HFFc6 (cell line): ENCODE measurements at regions not wholly inside any gene's neighbourhood (a gene's known extent, or its start where the extent isn't known, plus 50 kb on each side); places are given as distances from the start of the nearest gene placed in this dataset.

Experiments
- DNase-seq: peaks from one replicate; pipeline ENCODE4 v3.0.0-alpha.2; 2018
- H3K27ac Mint-ChIP-seq: 2 replicates; pipeline ENCODE4 v1.8.0; 2020; ENCODE audit warnings: mild to moderate bottlenecking, mixed read lengths
- H3K27me3 Mint-ChIP-seq: 2 replicates; pipeline ENCODE4 v1.8.0; 2021; ENCODE audit warnings: mild to moderate bottlenecking, moderate library complexity, mixed read lengths; ENCODE audit not compliant: insufficient read depth
- H3K36me3 Mint-ChIP-seq: 2 replicates; pipeline ENCODE4 v1.8.0; 2021; ENCODE audit warnings: low read depth, mixed read lengths
- H3K4me1 Mint-ChIP-seq: 2 replicates; pipeline ENCODE4 v1.8.0; 2020; ENCODE audit warnings: low read depth, mixed read lengths
- H3K4me3 Mint-ChIP-seq: 2 replicates; pipeline ENCODE4 v1.8.0; 2020; ENCODE audit warnings: mild to moderate bottlenecking, moderate library complexity, mixed read lengths
- H3K9me3 Mint-ChIP-seq: 2 replicates; pipeline ENCODE4 v1.8.0; 2020; ENCODE audit warnings: mild to moderate bottlenecking, mixed read lengths
- TF ChIP-seq, protein P1 (sequence below): fragments of 200-600 bp; sonication (generic); IDR thresholded peaks from 2 replicates; pipeline ENCODE4 v1.5.0; 2021; ENCODE audit warnings: antibody characterized with exemption, mild to moderate bottlenecking

DNA sequence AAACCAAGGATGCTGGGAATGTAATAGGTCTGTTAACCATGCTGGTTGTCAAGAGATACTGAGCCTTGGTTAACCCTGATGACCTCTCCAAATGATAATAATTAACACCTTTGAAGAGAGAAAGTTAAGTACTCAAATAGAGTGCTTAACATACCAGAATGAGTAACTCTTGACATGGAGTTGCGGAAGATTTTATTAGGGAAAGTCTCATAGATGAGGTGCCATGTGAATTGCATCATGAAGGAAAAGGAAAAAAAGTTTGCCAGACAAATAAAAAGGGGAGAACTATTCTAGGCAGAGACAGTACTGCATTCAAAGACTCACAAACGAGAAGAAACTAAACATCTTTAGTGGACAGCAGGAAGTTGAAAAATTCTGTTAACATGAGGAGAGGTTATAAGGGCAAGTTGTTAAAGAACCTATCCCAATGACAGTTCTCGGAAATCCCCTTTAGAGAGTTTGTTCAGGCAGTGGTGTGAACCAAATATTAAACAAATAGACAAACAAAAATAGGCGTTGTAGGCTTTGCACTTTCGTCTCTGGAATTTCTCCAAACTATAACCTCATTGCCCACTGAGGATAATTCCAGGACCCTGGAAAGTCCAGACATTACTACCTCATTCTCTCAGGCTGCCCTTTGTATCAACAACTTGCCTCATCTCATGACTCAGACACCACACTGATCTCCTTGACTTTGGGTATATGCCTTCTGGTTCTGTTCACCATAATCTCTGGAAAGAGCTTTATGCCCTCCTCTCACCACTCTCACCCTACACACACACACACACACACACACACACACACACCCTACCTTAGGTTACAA lies 435.0 kb downstream of the GXYLT1 start:
- no peak overlapping the region for H3K27ac Mint-ChIP-seq
- no peak overlapping the region for H3K4me3 Mint-ChIP-seq

DNA sequence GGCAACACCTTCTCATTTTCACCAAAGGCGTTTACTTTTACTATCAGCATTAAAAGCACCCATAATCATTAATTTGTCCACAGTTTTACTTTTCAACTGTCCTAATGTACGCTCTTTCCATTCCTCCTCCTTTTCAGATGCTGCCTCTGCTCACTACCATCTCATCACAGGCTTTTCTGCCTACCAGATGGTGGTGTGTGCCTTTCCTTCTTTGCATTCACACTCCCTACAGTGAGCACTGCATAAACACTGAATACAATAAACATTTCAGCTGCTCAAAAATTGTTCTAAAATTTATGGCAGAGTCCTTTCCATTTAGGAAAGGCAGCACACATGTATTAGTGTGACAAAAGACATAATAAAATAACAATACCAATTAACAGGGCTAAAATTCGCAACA lies 435.7 kb downstream of the GXYLT1 start:
- H3K4me1 Mint-ChIP-seq = no peaks in the 10 kb centered on the region
- H3K36me3 Mint-ChIP-seq = peaks cover 7% of the 10 kb centered on the region; the same call in 1 of the 2 replicates
- peaks cover 15% of the 10 kb centered on the region for H3K9me3 Mint-ChIP-seq
- DNase-seq = no peak
- no peak overlapping the region for H3K27ac Mint-ChIP-seq
- TF ChIP-seq, protein P1, sequence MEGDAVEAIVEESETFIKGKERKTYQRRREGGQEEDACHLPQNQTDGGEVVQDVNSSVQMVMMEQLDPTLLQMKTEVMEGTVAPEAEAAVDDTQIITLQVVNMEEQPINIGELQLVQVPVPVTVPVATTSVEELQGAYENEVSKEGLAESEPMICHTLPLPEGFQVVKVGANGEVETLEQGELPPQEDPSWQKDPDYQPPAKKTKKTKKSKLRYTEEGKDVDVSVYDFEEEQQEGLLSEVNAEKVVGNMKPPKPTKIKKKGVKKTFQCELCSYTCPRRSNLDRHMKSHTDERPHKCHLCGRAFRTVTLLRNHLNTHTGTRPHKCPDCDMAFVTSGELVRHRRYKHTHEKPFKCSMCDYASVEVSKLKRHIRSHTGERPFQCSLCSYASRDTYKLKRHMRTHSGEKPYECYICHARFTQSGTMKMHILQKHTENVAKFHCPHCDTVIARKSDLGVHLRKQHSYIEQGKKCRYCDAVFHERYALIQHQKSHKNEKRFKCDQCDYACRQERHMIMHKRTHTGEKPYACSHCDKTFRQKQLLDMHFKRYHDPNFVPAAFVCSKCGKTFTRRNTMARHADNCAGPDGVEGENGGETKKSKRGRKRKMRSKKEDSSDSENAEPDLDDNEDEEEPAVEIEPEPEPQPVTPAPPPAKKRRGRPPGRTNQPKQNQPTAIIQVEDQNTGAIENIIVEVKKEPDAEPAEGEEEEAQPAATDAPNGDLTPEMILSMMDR = no peak
- no peaks in the 10 kb centered on the region; the same call in 1 of the 2 replicates for H3K27me3 Mint-ChIP-seq
- no peak overlapping the region for H3K4me3 Mint-ChIP-seq

More for the DNA sequence above, 435.0 kb downstream of the GXYLT1 start:
- H3K4me1 Mint-ChIP-seq = no peaks in the 10 kb centered on the region
- peaks cover 7% of the 10 kb centered on the region; the same call in 1 of the 2 replicates for H3K36me3 Mint-ChIP-seq
- H3K27me3 Mint-ChIP-seq = no peaks in the 10 kb centered on the region; the same call in 1 of the 2 replicates
- DNase-seq = no peak
- TF ChIP-seq, protein P1 = no peak
- peaks cover 15% of the 10 kb centered on the region for H3K9me3 Mint-ChIP-seq

DNA sequence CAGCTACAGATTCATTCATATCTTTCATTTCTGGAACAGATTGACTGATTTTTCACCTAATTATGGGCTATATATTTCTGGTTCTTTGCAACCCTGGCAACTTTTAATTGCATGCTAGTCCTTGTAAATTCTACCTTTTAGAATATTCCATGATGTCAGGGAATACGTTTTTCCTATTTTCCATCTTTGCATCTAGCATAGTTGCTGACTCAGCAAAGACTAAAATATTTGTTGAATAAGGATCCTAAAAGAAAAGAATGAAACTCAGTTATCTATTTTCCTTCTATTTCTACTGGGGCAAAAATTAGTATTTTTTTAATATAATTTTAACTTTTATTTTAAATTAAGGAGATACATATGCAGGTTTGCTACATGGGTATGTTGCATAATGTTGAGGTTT lies 438.3 kb downstream of the GXYLT1 start:
- Mint-ChIP-seq H3K4me1 (no peaks in the 10 kb centered on the region), H3K27me3 (no peaks in the 10 kb centered on the region; the same call in 1 of the 2 replicates), H3K36me3 (peaks cover 7% of the 10 kb centered on the region; the same call in 1 of the 2 replicates), H3K4me3 (no peak overlapping the region), H3K27ac (no peak overlapping the region), H3K9me3 (peaks cover 11% of the 10 kb centered on the region)
- DNase-seq = no peak
- TF ChIP-seq, protein P1 = no peak

DNA sequence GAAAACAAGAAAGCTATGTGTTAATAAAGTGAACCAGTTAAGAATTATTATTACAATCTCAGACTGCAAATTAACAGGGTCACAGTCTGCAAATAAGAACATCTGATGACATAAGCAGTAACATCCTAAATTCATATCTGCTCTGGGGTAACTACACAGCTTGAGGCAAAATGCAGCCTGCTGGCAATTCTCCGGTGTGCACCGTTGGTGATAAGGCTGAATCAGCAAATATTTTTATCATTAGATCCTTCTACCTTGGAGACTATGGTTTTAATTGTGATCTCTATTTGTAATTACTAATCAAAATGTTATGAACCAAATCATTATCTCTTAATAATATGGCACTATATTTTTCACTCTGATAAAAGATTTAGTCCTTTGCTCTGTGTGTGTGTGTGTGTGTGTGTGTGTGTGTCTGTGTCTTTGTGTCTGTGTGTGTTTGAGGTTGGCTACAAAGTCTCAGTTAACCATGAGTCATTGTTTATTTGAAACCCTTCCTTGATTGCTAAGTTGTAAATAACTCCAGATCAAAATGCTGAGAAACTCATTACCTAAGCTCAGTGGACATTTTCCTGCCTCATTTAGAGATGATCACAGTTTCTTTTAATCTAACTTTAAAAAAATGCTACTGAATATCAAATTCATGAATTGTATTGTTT lies 442.6 kb downstream of the GXYLT1 start:
- no peak for DNase-seq
- Mint-ChIP-seq H3K4me1 (no peaks in the 10 kb centered on the region), H3K9me3 (peaks cover 4% of the 10 kb centered on the region), H3K27ac (no peak overlapping the region), H3K27me3 (no peaks in the 10 kb centered on the region; the same call in 1 of the 2 replicates), H3K4me3 (no peak overlapping the region), H3K36me3 (no peaks in the 10 kb centered on the region; the same call in 1 of the 2 replicates)
- TF ChIP-seq, protein P1 = no peak

DNA sequence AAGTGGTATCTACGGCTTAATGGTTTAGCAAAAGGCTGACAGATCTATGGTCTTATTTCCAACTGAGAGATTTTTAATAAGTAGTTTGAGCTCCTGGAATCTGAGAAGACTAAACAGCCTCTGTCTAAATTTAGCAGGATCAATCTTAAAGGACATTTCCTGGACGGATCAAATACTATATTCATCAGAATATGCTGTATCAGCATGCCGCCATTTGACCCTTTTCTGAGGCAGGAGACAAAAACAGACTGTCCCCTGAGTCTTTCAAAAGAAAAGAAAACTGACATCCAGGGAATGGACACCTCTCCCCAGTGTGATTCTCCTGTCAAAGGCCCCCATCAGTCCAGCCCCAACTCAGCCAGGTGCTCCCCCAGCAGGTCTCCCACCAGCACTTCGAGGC lies 443.7 kb downstream of the GXYLT1 start:
- no peak overlapping the region for H3K4me3 Mint-ChIP-seq
- H3K27me3 Mint-ChIP-seq = no peaks in the 10 kb centered on the region; the same call in 1 of the 2 replicates
- H3K4me1 Mint-ChIP-seq = no peaks in the 10 kb centered on the region
- TF ChIP-seq, protein P1 = no peak
- H3K36me3 Mint-ChIP-seq = no peaks in the 10 kb centered on the region; the same call in 1 of the 2 replicates
- peaks cover 1% of the 10 kb centered on the region for H3K9me3 Mint-ChIP-seq
- H3K27ac Mint-ChIP-seq = no peak overlapping the region
- no peak for DNase-seq
